ENCODE measurements at regions not wholly inside any gene's neighbourhood (a gene's known extent, or its start where the extent isn't known, plus 50 kb on each side); places are given as distances from the start of the nearest gene placed in this dataset.

- Mint-ChIP-seq H3K4me1 (ENCODE audit: unreplicated experiment) (no peaks in the 10 kb centered on the region), H3K4me3 (no peak overlapping the region), H3K9me3 (peaks cover 3% of the 10 kb centered on the region), H3K27me3 (peaks cover 4% of the 10 kb centered on the region), H3K36me3 (no peaks in the 10 kb centered on the region), H3K27ac (no peak overlapping the region)
- no peak for TF ChIP-seq CTCF (conservative IDR thresholded peaks at IDR 0.05)
- no peak for DNase-seq (ENCODE audit: extremely low spot score, unreplicated experiment)
Observed at GRCh38 chr1:115201598-115201997, 112.3 kb upstream of the TSPAN2 start.

GRCh38 chr1:115199416-115200132 is 110.3 kb upstream of the TSPAN2 start:
- Mint-ChIP-seq H3K4me1 (ENCODE audit: unreplicated experiment) (peaks cover 6% of the 10 kb centered on the region), H3K36me3 (no peaks in the 10 kb centered on the region), H3K27ac (no peak overlapping the region), H3K4me3 (no peak overlapping the region), H3K9me3 (peaks cover 3% of the 10 kb centered on the region), H3K27me3 (peaks cover 4% of the 10 kb centered on the region)
- TF ChIP-seq CTCF (conservative IDR thresholded peaks at IDR 0.05): no peak
- no peak for DNase-seq (ENCODE audit: extremely low spot score, unreplicated experiment)

GRCh38 chr1:115198938-115199337 is 109.6 kb upstream of the TSPAN2 start:
- Mint-ChIP-seq H3K27me3 (peaks cover 4% of the 10 kb centered on the region), H3K4me3 (no peak overlapping the region), H3K4me1 (ENCODE audit: unreplicated experiment) (peaks cover 13% of the 10 kb centered on the region), H3K27ac (no peak overlapping the region), H3K9me3 (peaks cover 3% of the 10 kb centered on the region), H3K36me3 (no peaks in the 10 kb centered on the region)
- TF ChIP-seq CTCF (conservative IDR thresholded peaks at IDR 0.05): no peak
- DNase-seq (ENCODE audit: extremely low spot score, unreplicated experiment): no peak

GRCh38 chr1:115196296-115196695 is 107.0 kb upstream of the TSPAN2 start:
- Mint-ChIP-seq H3K36me3 (no peaks in the 10 kb centered on the region), H3K4me3 (no peak overlapping the region), H3K4me1 (ENCODE audit: unreplicated experiment) (peaks cover 14% of the 10 kb centered on the region), H3K27me3 (peaks cover 4% of the 10 kb centered on the region), H3K27ac (no peak overlapping the region), H3K9me3 (peaks cover 3% of the 10 kb centered on the region)
- TF ChIP-seq CTCF (conservative IDR thresholded peaks at IDR 0.05): no peak
- no peak for DNase-seq (ENCODE audit: extremely low spot score, unreplicated experiment)

- DNase-seq (ENCODE audit: extremely low spot score, unreplicated experiment): no peak
- Mint-ChIP-seq H3K9me3 (no peaks in the 10 kb centered on the region), H3K27me3 (peaks cover 4% of the 10 kb centered on the region), H3K4me1 (ENCODE audit: unreplicated experiment) (peaks cover 29% of the 10 kb centered on the region), H3K36me3 (no peaks in the 10 kb centered on the region), H3K4me3 (peak overlapping the region; percentile 69), H3K27ac (peak overlapping the region; percentile 73)
- no peak for TF ChIP-seq CTCF (conservative IDR thresholded peaks at IDR 0.05)
Observed at GRCh38 chr1:115194506-115194905, 105.2 kb upstream of the TSPAN2 start.
